ENCODE measurements at regions not wholly inside any gene's neighbourhood (a gene's known extent, or its start where the extent isn't known, plus 50 kb on each side); places are given as distances from the start of the nearest gene placed in this dataset.

DNA sequence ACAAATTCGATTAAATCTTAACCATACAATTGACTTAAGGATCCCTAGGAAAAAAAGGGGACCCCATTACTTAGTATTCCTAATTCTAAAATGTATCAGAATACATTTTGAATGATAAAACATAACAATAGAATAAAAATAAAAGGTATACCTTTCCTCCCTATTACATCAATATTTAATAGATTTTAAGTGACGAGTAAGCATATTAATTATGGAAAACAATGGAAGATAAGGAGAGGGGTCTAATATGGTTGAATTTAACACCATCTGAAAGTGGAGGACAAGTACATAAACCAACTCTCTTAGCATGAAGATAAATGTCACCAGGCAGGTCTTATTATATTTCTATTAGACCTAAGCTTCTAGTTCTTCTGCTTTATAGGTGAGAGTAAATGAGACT, 232.1 kb downstream of the HAO1 start:
- no peak overlapping the region for H3K4me3 ChIP-seq (ENCODE audit: low read length in 3 of 3)
- H3K36me3 ChIP-seq (ENCODE audit: control insufficient read depth in 2 of 3, insufficient read depth in 3 of 3, low read length in 3 of 3): no peaks in the 10 kb centered on the region
- H3K9me3 ChIP-seq (ENCODE audit: control insufficient read depth in 2 of 3, insufficient read depth in 1 of 3, low read length in 3 of 3): no peaks in the 10 kb centered on the region
- H3K9ac ChIP-seq (ENCODE audit: low read length in 3 of 3): no peak overlapping the region
- no peaks in the 10 kb centered on the region for H3K4me1 ChIP-seq (ENCODE audit: control insufficient read depth in 2 of 3, insufficient read depth in 2 of 3, low read depth in 1 of 3, low read length in 3 of 3)
- H3K27me3 ChIP-seq (ENCODE audit: control insufficient read depth, insufficient read depth, low read length): no peaks in the 10 kb centered on the region
- H3K27ac ChIP-seq (ENCODE audit: low read depth in 2 of 2, low read length in 2 of 2): no peak overlapping the region
- intact Hi-C loops (cut with DNase I): no loop called here
- FAIRE-seq (no peak), DNase-seq (no peak)
- TF ChIP-seq, protein P1, sequence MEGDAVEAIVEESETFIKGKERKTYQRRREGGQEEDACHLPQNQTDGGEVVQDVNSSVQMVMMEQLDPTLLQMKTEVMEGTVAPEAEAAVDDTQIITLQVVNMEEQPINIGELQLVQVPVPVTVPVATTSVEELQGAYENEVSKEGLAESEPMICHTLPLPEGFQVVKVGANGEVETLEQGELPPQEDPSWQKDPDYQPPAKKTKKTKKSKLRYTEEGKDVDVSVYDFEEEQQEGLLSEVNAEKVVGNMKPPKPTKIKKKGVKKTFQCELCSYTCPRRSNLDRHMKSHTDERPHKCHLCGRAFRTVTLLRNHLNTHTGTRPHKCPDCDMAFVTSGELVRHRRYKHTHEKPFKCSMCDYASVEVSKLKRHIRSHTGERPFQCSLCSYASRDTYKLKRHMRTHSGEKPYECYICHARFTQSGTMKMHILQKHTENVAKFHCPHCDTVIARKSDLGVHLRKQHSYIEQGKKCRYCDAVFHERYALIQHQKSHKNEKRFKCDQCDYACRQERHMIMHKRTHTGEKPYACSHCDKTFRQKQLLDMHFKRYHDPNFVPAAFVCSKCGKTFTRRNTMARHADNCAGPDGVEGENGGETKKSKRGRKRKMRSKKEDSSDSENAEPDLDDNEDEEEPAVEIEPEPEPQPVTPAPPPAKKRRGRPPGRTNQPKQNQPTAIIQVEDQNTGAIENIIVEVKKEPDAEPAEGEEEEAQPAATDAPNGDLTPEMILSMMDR (IDR thresholded peaks at IDR 0.05; ENCODE audit: borderline replicate concordance, extremely low read depth, insufficient read depth): no peak

DNA sequence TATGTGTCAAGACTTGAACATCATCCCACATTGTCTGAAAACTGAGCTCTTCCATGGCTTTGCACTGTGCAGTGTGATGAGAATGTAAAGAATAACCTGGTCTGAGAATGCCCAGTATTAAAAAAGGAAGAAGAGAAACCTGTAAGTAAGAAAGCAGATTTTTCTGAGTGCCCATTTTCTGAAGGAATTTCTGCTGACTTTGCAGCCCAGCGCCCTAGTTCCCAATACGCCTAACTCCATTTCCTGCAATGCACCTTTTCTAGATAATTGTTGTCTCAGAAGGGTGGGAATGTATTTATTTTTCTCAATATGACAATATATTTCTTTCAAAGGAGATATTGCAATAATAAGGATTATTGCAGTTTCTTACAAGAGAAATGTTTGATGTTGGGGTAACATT, 231.5 kb downstream of the HAO1 start:
- TF ChIP-seq, protein P1 (IDR thresholded peaks at IDR 0.05; ENCODE audit: borderline replicate concordance, extremely low read depth, insufficient read depth): no peak
- Histone ChIP-seq H3K36me3 (ENCODE audit: control insufficient read depth in 2 of 3, insufficient read depth in 3 of 3, low read length in 3 of 3) (no peaks in the 10 kb centered on the region), H3K9me3 (ENCODE audit: control insufficient read depth in 2 of 3, insufficient read depth in 1 of 3, low read length in 3 of 3) (no peaks in the 10 kb centered on the region), H3K27me3 (ENCODE audit: control insufficient read depth, insufficient read depth, low read length) (no peaks in the 10 kb centered on the region), H3K9ac (ENCODE audit: low read length in 3 of 3) (no peak overlapping the region), H3K4me3 (ENCODE audit: low read length in 3 of 3) (no peak overlapping the region), H3K27ac (ENCODE audit: low read depth in 2 of 2, low read length in 2 of 2) (no peak overlapping the region), H3K4me1 (ENCODE audit: control insufficient read depth in 2 of 3, insufficient read depth in 2 of 3, low read depth in 1 of 3, low read length in 3 of 3) (no peaks in the 10 kb centered on the region)
- FAIRE-seq (no peak), DNase-seq (no peak)
- intact Hi-C loops (cut with DNase I): no loop called here

DNA sequence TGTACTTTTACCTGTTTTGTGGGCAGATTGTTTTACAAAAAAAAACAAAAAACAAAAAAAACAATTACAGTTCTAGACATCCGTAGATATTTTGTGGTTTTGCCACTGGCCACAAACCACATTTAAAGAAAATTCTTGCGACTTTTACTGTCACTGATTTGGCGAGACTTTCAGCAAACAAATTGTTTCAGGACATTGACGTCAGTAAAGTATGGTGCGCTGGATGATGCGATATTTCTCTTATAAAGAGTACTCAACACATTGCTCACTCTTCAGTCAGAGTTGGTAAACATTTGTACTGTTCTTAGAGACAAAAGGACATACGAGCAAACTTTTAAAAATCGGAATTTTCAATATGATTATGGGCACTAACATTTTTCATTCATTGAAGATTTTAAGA, 229.8 kb downstream of the HAO1 start:
- Histone ChIP-seq H3K36me3 (ENCODE audit: control insufficient read depth in 2 of 3, insufficient read depth in 3 of 3, low read length in 3 of 3) (no peaks in the 10 kb centered on the region), H3K4me1 (ENCODE audit: control insufficient read depth in 2 of 3, insufficient read depth in 2 of 3, low read depth in 1 of 3, low read length in 3 of 3) (peaks cover 0 to 2% (median 0%) of the 10 kb centered on the region in 3 donors), H3K9ac (ENCODE audit: low read length in 3 of 3) (no peak overlapping the region), H3K9me3 (ENCODE audit: control insufficient read depth in 2 of 3, insufficient read depth in 1 of 3, low read length in 3 of 3) (no peaks in the 10 kb centered on the region), H3K4me3 (ENCODE audit: low read length in 3 of 3) (no peak overlapping the region), H3K27ac (ENCODE audit: low read depth in 2 of 2, low read length in 2 of 2) (no peak overlapping the region), H3K27me3 (ENCODE audit: control insufficient read depth, insufficient read depth, low read length) (no peaks in the 10 kb centered on the region)
- intact Hi-C loops (cut with DNase I): no loop called here
- DNase-seq: no peak
- no peak for FAIRE-seq
- TF ChIP-seq, protein P1 (IDR thresholded peaks at IDR 0.05; ENCODE audit: borderline replicate concordance, extremely low read depth, insufficient read depth): no peak

DNA sequence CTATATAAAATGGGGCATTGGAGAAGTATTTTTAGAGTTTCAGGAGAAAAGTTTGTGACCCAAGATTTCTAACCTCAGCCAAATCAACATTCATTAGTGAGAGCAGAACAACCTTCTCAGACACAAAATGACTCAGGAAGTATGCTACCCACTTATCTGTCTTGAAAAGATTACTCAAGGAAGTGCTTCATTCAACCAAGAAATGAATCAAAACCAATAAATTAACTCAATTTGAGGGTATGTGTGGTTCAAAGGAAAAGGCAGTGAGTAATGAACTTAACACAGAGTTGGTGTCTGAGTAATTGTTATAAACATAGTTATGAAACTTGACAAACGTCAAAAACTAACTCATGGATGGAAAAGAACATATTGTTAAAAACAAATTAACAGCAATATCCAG, 227.6 kb downstream of the HAO1 start:
- no peak for DNase-seq

More for the DNA sequence above, 227.6 kb downstream of the HAO1 start:
- H3K9ac ChIP-seq (ENCODE audit: low read length in 3 of 3): no peak overlapping the region
- H3K4me3 ChIP-seq (ENCODE audit: low read length in 3 of 3): no peak overlapping the region
- no peak for FAIRE-seq
- intact Hi-C loops (cut with DNase I): no loop called here
- H3K4me1 ChIP-seq (ENCODE audit: control insufficient read depth in 2 of 3, insufficient read depth in 2 of 3, low read depth in 1 of 3, low read length in 3 of 3): peaks cover 0 to 2% (median 0%) of the 10 kb centered on the region in 3 donors
- H3K9me3 ChIP-seq (ENCODE audit: control insufficient read depth in 2 of 3, insufficient read depth in 1 of 3, low read length in 3 of 3): no peaks in the 10 kb centered on the region
- no peaks in the 10 kb centered on the region for H3K27me3 ChIP-seq (ENCODE audit: control insufficient read depth, insufficient read depth, low read length)
- no peaks in the 10 kb centered on the region for H3K36me3 ChIP-seq (ENCODE audit: control insufficient read depth in 2 of 3, insufficient read depth in 3 of 3, low read length in 3 of 3)
- TF ChIP-seq, protein P1 (IDR thresholded peaks at IDR 0.05; ENCODE audit: borderline replicate concordance, extremely low read depth, insufficient read depth): no peak
- H3K27ac ChIP-seq (ENCODE audit: low read depth in 2 of 2, low read length in 2 of 2): no peak overlapping the region
